Dendritic cell treated with granulocyte-macrophage colony-stimulating factor and Interleukin-4, amounts not matched to agents 40 ng/mL and 50 ng/mL, for 4 days (primary cell): ENCODE measurements at regions not wholly inside any gene's neighbourhood (a gene's known extent, or its start where the extent isn't known, plus 50 kb on each side); places are given as distances from the start of the nearest gene placed in this dataset.
"Not testable (repeated sequence)": the region's sequence is repeated elsewhere in the genome, so short reads cannot be mapped to it uniquely, and the experiment has no call there.

ENCODE experiments used
- H3K27ac Mint-ChIP-seq: one replicate; pipeline ENCODE4 v1.8.0; 2022; ENCODE audit warnings: mild to moderate bottlenecking, mixed read lengths
- H3K27me3 Mint-ChIP-seq: one replicate; pipeline ENCODE4 v1.8.0; 2022; ENCODE audit warnings: mild to moderate bottlenecking, mixed read lengths
- H3K36me3 Mint-ChIP-seq: one replicate; pipeline ENCODE4 v1.8.0; 2022; ENCODE audit warnings: low read depth, mixed read lengths
- H3K4me1 Mint-ChIP-seq: one replicate; pipeline ENCODE4 v1.8.0; 2022; ENCODE audit warnings: low read depth, mixed read lengths
- H3K4me3 Mint-ChIP-seq: one replicate; pipeline ENCODE4 v1.8.0; 2022; ENCODE audit warnings: mild to moderate bottlenecking, moderate library complexity, mixed read lengths
- H3K9me3 Mint-ChIP-seq: one replicate; pipeline ENCODE4 v1.8.0; 2022; ENCODE audit warnings: mixed read lengths
- intact Hi-C: fragments of 100-400 bp; cut with micrococcal nuclease; formaldehyde crosslinking; loops from one replicate; pipeline ENCODE4 v1.15.0; 2022

GRCh38 chr6:94902974-94903628 lies 674.2 kb upstream of the MANEA start:
- Mint-ChIP-seq H3K9me3 (peaks cover 6% of the 10 kb centered on the region), H3K27me3 (no peaks in the 10 kb centered on the region), H3K36me3 (no peaks in the 10 kb centered on the region), H3K4me1 (no peaks in the 10 kb centered on the region), H3K27ac (no peak overlapping the region), H3K4me3 (no peak overlapping the region)
- intact Hi-C loops: no loop called here

GRCh38 chr6:94899191-94899590 lies 678.1 kb upstream of the MANEA start:
- no peaks in the 10 kb centered on the region for H3K9me3 Mint-ChIP-seq
- no peaks in the 10 kb centered on the region for H3K27me3 Mint-ChIP-seq
- H3K36me3 Mint-ChIP-seq: no peaks in the 10 kb centered on the region
- H3K4me3 Mint-ChIP-seq: no peak overlapping the region
- H3K27ac Mint-ChIP-seq: no peak overlapping the region
- H3K4me1 Mint-ChIP-seq: no peaks in the 10 kb centered on the region
- intact Hi-C loops: no loop called here

- no peak overlapping the region for H3K4me3 Mint-ChIP-seq
- no peak overlapping the region for H3K27ac Mint-ChIP-seq
- H3K9me3 Mint-ChIP-seq: no peaks in the 10 kb centered on the region
- H3K36me3 Mint-ChIP-seq: no peaks in the 10 kb centered on the region
- intact Hi-C loops: no loop called here
- H3K4me1 Mint-ChIP-seq: no peaks in the 10 kb centered on the region
- no peaks in the 10 kb centered on the region for H3K27me3 Mint-ChIP-seq
These were observed 683.0 kb upstream of the MANEA start for GRCh38 chr6:94894300-94894699.

- no peak overlapping the region for H3K27ac Mint-ChIP-seq
- no peaks in the 10 kb centered on the region for H3K4me1 Mint-ChIP-seq
- H3K27me3 Mint-ChIP-seq: no peaks in the 10 kb centered on the region
- no peaks in the 10 kb centered on the region for H3K9me3 Mint-ChIP-seq
- intact Hi-C loops: no loop called here
- H3K4me3 Mint-ChIP-seq: no peak overlapping the region
- no peaks in the 10 kb centered on the region for H3K36me3 Mint-ChIP-seq
These were observed 684.0 kb upstream of the MANEA start for GRCh38 chr6:94893327-94893726.

GRCh38 chr6:94873819-94874218 lies 703.5 kb upstream of the MANEA start:
- H3K4me1 Mint-ChIP-seq, H3K4me3 Mint-ChIP-seq, H3K36me3 Mint-ChIP-seq, H3K27me3 Mint-ChIP-seq, H3K9me3 Mint-ChIP-seq, intact Hi-C loops, H3K27ac Mint-ChIP-seq: not testable (repeated sequence)

GRCh38 chr6:94862112-94862511 lies 715.2 kb upstream of the MANEA start:
- Mint-ChIP-seq H3K4me3 (no peak overlapping the region), H3K36me3 (no peaks in the 10 kb centered on the region), H3K27ac (no peak overlapping the region), H3K9me3 (no peaks in the 10 kb centered on the region), H3K27me3 (no peaks in the 10 kb centered on the region), H3K4me1 (no peaks in the 10 kb centered on the region)
- intact Hi-C loops: no loop called here

- Mint-ChIP-seq H3K4me1 (no peaks in the 10 kb centered on the region), H3K9me3 (no peaks in the 10 kb centered on the region), H3K4me3 (no peak overlapping the region), H3K36me3 (no peaks in the 10 kb centered on the region), H3K27ac (no peak overlapping the region), H3K27me3 (no peaks in the 10 kb centered on the region)
- intact Hi-C loops: no loop called here
These were observed 717.4 kb upstream of the MANEA start for GRCh38 chr6:94859924-94860323.

- H3K4me1 Mint-ChIP-seq, H3K36me3 Mint-ChIP-seq, H3K27ac Mint-ChIP-seq, H3K27me3 Mint-ChIP-seq, H3K4me3 Mint-ChIP-seq, intact Hi-C loops: not testable (repeated sequence)
- H3K9me3 Mint-ChIP-seq: peaks cover 25% of the 10 kb centered on the region
These were observed 720.3 kb upstream of the MANEA start for GRCh38 chr6:94856999-94857398.

GRCh38 chr6:94851329-94851728 lies 726.0 kb upstream of the MANEA start:
- intact Hi-C loops, H3K36me3 Mint-ChIP-seq, H3K27me3 Mint-ChIP-seq, H3K27ac Mint-ChIP-seq, H3K4me1 Mint-ChIP-seq, H3K4me3 Mint-ChIP-seq: not testable (repeated sequence)
- H3K9me3 Mint-ChIP-seq: peaks cover 35% of the 10 kb centered on the region

- H3K9me3 Mint-ChIP-seq: no peaks in the 10 kb centered on the region
- H3K4me3 Mint-ChIP-seq: no peak overlapping the region
- intact Hi-C loops: no loop called here
- no peaks in the 10 kb centered on the region for H3K27me3 Mint-ChIP-seq
- no peaks in the 10 kb centered on the region for H3K36me3 Mint-ChIP-seq
- H3K27ac Mint-ChIP-seq: no peak overlapping the region
- H3K4me1 Mint-ChIP-seq: no peaks in the 10 kb centered on the region
These were observed 731.6 kb upstream of the MANEA start for GRCh38 chr6:94845742-94846141.

GRCh38 chr6:94835264-94835663 lies 742.1 kb upstream of the MANEA start:
- Mint-ChIP-seq H3K4me3 (no peak overlapping the region), H3K4me1 (no peaks in the 10 kb centered on the region)
- intact Hi-C loops: no loop called here

GRCh38 chr6:94813806-94814205 lies 763.5 kb upstream of the MANEA start:
- no peaks in the 10 kb centered on the region for H3K27me3 Mint-ChIP-seq
- intact Hi-C loops: no loop called here
- peaks cover 6% of the 10 kb centered on the region for H3K9me3 Mint-ChIP-seq
- no peaks in the 10 kb centered on the region for H3K36me3 Mint-ChIP-seq
- H3K4me3 Mint-ChIP-seq: no peak overlapping the region
- H3K27ac Mint-ChIP-seq: no peak overlapping the region
- no peaks in the 10 kb centered on the region for H3K4me1 Mint-ChIP-seq

More at GRCh38 chr6:94835264-94835663, 742.1 kb upstream of the MANEA start:
- H3K27me3 Mint-ChIP-seq: no peaks in the 10 kb centered on the region
- no peaks in the 10 kb centered on the region for H3K36me3 Mint-ChIP-seq
- peaks cover 8% of the 10 kb centered on the region for H3K9me3 Mint-ChIP-seq
- H3K27ac Mint-ChIP-seq: no peak overlapping the region

- H3K27me3 Mint-ChIP-seq: no peaks in the 10 kb centered on the region
- peaks cover 19% of the 10 kb centered on the region for H3K9me3 Mint-ChIP-seq
- no peaks in the 10 kb centered on the region for H3K36me3 Mint-ChIP-seq
- intact Hi-C loops: no loop called here
- no peak overlapping the region for H3K4me3 Mint-ChIP-seq
- no peaks in the 10 kb centered on the region for H3K4me1 Mint-ChIP-seq
- no peak overlapping the region for H3K27ac Mint-ChIP-seq
These were observed 776.0 kb upstream of the MANEA start for GRCh38 chr6:94801344-94801743.

GRCh38 chr6:94785514-94785913 lies 791.8 kb upstream of the MANEA start:
- H3K4me1 Mint-ChIP-seq: no peaks in the 10 kb centered on the region
- no peak overlapping the region for H3K4me3 Mint-ChIP-seq
- no peaks in the 10 kb centered on the region for H3K36me3 Mint-ChIP-seq
- H3K27me3 Mint-ChIP-seq: no peaks in the 10 kb centered on the region
- no peak overlapping the region for H3K27ac Mint-ChIP-seq
- intact Hi-C loops: no loop called here
- H3K9me3 Mint-ChIP-seq: peaks cover 9% of the 10 kb centered on the region

GRCh38 chr6:94785081-94785480 lies 792.3 kb upstream of the MANEA start:
- H3K4me3 Mint-ChIP-seq, intact Hi-C loops, H3K9me3 Mint-ChIP-seq, H3K36me3 Mint-ChIP-seq, H3K27me3 Mint-ChIP-seq, H3K4me1 Mint-ChIP-seq, H3K27ac Mint-ChIP-seq: not testable (repeated sequence)
